ENCODE measurements at regions not wholly inside any gene's neighbourhood (a gene's known extent, or its start where the extent isn't known, plus 50 kb on each side); places are given as distances from the start of the nearest gene placed in this dataset.

- Histone ChIP-seq H4K20me1 (ENCODE audit: control insufficient read depth, insufficient read depth, low read depth, low read length) (no peaks in the 10 kb centered on the region), H3K4me2 (ENCODE audit: low read length) (no peak overlapping the region), H3K27ac (ENCODE audit: low read depth, low read length) (no peak overlapping the region), H3K4me3 (ENCODE audit: low read length) (no peak overlapping the region), H3K36me3 (ENCODE audit: control insufficient read depth, low read length) (no peaks in the 10 kb centered on the region), H3K9me3 (ENCODE audit: control insufficient read depth, insufficient read depth, low read length) (no peaks in the 10 kb centered on the region), H3K79me2 (ENCODE audit: control insufficient read depth, low read length) (no peaks in the 10 kb centered on the region), H3K4me1 (ENCODE audit: control insufficient read depth, low read length) (no peaks in the 10 kb centered on the region), H3K27me3 (ENCODE audit: control insufficient read depth, low read length) (peaks cover 18% of the 10 kb centered on the region), H3K9me2 (replicated peaks; ENCODE audit: control insufficient read depth, low read length) (no peaks in the 10 kb centered on the region), H3F3A (ENCODE audit: control insufficient read depth, insufficient read depth) (no peaks in the 10 kb centered on the region)
- TF ChIP-seq, protein P1, sequence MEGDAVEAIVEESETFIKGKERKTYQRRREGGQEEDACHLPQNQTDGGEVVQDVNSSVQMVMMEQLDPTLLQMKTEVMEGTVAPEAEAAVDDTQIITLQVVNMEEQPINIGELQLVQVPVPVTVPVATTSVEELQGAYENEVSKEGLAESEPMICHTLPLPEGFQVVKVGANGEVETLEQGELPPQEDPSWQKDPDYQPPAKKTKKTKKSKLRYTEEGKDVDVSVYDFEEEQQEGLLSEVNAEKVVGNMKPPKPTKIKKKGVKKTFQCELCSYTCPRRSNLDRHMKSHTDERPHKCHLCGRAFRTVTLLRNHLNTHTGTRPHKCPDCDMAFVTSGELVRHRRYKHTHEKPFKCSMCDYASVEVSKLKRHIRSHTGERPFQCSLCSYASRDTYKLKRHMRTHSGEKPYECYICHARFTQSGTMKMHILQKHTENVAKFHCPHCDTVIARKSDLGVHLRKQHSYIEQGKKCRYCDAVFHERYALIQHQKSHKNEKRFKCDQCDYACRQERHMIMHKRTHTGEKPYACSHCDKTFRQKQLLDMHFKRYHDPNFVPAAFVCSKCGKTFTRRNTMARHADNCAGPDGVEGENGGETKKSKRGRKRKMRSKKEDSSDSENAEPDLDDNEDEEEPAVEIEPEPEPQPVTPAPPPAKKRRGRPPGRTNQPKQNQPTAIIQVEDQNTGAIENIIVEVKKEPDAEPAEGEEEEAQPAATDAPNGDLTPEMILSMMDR (IDR thresholded peaks at IDR 0.05; ENCODE audit: low read depth, low read length, poor library complexity, severe bottlenecking), result no peak
- TF ChIP-seq EZH2phosphoT487 (IDR thresholded peaks at IDR 0.05; ENCODE audit: borderline replicate concordance, low read length), result no peak
Measured at GRCh38 chr5:138699482-138699881, 53.7 kb upstream of the CTNNA1 start.

DNA sequence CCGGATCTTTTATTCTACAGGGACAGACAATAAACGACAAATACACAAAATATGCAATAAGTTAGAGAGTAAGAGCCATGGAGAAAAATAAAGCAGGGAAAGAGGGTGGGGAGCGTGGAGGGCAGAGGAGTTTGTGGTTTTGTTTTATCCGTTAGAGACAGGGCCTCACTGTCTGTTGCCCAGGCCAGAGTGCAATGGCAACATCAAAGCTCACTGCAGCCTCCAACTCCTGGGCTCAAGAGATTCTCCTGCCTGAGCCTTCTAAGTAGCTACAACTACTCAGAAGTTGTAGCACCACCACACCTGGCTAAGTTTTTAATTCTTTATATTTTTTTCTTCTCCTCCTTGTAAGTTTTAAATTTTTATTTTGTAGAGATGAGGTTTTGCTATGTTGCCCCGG, 54.5 kb upstream of the CTNNA1 start:
- Histone ChIP-seq H3K36me3 (ENCODE audit: control insufficient read depth, low read length) (no peaks in the 10 kb centered on the region), H4K20me1 (ENCODE audit: control insufficient read depth, insufficient read depth, low read depth, low read length) (no peaks in the 10 kb centered on the region), H3K9me2 (replicated peaks; ENCODE audit: control insufficient read depth, low read length) (no peaks in the 10 kb centered on the region), H3K4me1 (ENCODE audit: control insufficient read depth, low read length) (no peaks in the 10 kb centered on the region), H3K79me2 (ENCODE audit: control insufficient read depth, low read length) (no peaks in the 10 kb centered on the region), H3K27me3 (ENCODE audit: control insufficient read depth, low read length) (peaks cover 15% of the 10 kb centered on the region), H3K4me3 (ENCODE audit: low read length) (no peak overlapping the region), H3K9me3 (ENCODE audit: control insufficient read depth, insufficient read depth, low read length) (no peaks in the 10 kb centered on the region), H3K4me2 (ENCODE audit: low read length) (no peak overlapping the region), H3F3A (ENCODE audit: control insufficient read depth, insufficient read depth) (no peaks in the 10 kb centered on the region), H3K27ac (ENCODE audit: low read depth, low read length) (no peak overlapping the region)
- TF ChIP-seq, protein P1 (IDR thresholded peaks at IDR 0.05; ENCODE audit: low read depth, low read length, poor library complexity, severe bottlenecking), result no peak
- TF ChIP-seq EZH2phosphoT487 (IDR thresholded peaks at IDR 0.05; ENCODE audit: borderline replicate concordance, low read length), result no peak

DNA sequence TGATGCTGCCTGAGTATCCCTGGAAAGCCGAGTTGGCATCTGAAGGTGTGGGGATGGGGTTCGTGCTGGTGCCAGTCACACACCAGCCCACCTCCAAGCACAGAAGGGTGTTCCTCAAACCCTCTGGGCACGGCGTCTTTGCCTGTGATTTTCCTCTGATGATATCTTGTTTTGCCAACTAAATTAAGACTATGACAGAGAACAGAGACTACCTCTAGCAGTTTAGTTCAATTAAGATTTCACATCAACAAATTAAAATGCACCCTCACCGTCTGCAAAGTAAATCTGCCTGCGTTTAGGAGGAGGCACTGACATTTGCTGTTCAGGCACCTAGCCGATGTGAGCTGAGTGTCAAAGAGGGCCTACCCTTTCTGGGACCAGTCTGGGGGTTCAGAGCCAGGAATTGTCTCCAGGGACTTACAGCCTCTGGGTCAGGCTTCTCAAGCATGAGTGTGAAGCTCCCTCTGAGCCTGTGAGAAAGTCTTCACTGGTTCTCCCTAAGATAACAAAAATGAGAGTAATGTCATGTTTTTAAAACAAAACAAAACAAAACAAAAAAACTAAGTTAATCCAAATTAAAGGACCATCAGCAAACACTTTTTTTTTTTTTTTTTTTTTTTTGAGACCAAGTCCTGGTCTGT, 55.4 kb upstream of the CTNNA1 start:
- Histone ChIP-seq H3K9me2 (replicated peaks; ENCODE audit: control insufficient read depth, low read length) (no peaks in the 10 kb centered on the region), H3K4me2 (ENCODE audit: low read length) (no peak overlapping the region)

More for the DNA sequence above, 55.4 kb upstream of the CTNNA1 start:
- Histone ChIP-seq H3K27me3 (ENCODE audit: control insufficient read depth, low read length) (peaks cover 9% of the 10 kb centered on the region), H3K4me1 (ENCODE audit: control insufficient read depth, low read length) (no peaks in the 10 kb centered on the region), H3F3A (ENCODE audit: control insufficient read depth, insufficient read depth) (no peaks in the 10 kb centered on the region), H3K79me2 (ENCODE audit: control insufficient read depth, low read length) (no peaks in the 10 kb centered on the region), H4K20me1 (ENCODE audit: control insufficient read depth, insufficient read depth, low read depth, low read length) (no peaks in the 10 kb centered on the region), H3K36me3 (ENCODE audit: control insufficient read depth, low read length) (no peaks in the 10 kb centered on the region), H3K9me3 (ENCODE audit: control insufficient read depth, insufficient read depth, low read length) (no peaks in the 10 kb centered on the region), H3K4me3 (ENCODE audit: low read length) (no peak overlapping the region), H3K27ac (ENCODE audit: low read depth, low read length) (no peak overlapping the region)
- TF ChIP-seq EZH2phosphoT487 (IDR thresholded peaks at IDR 0.05; ENCODE audit: borderline replicate concordance, low read length), result no peak
- TF ChIP-seq, protein P1 (IDR thresholded peaks at IDR 0.05; ENCODE audit: low read depth, low read length, poor library complexity, severe bottlenecking), result no peak
